ENCODE measurements at regions not wholly inside any gene's neighbourhood (a gene's known extent, or its start where the extent isn't known, plus 50 kb on each side); places are given as distances from the start of the nearest gene placed in this dataset.

DNA sequence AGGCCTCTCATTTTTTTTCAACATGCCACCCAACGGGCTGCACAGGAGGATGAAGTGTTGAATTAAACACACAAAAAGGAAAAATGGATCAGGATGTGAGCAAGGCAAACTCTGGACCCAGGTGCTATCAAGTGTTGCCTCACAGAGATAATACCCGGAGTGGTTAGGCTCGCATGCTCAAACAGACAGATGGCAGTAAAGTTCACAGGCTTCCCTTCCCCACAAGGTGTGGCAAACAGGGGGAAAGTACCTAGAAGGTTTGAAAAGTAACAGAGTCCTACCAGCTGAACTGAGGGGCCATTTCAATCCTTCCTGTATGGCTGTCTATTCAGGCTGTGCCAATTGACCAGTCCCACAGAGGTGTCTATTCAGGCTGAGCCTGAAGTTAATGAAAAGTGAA, 123.9 kb upstream of the GC start:
- Histone ChIP-seq H3K23ac (ENCODE audit: insufficient read length) (no peak overlapping the region), H3K4me2 (ENCODE audit: insufficient read depth in 1 of 2, low read depth in 2 of 2, low read length in 2 of 2) (no peak overlapping the region), H3K4me3 (ENCODE audit: extremely low read depth in 1 of 4, insufficient read depth in 2 of 4, low read depth in 3 of 4, low read length in 4 of 4) (no peak overlapping the region), H2BK20ac (ENCODE audit: low read length) (no peak overlapping the region), H4K8ac (ENCODE audit: extremely low read depth, insufficient read depth, low read length) (no peak overlapping the region), H3K9ac (replicated peaks in 1 of 4; ENCODE audit: extremely low read depth in 1 of 4, low read depth in 3 of 4, low read length in 3 of 4) (no peak overlapping the region), H2BK15ac (ENCODE audit: low read length) (no peak overlapping the region), H2BK120ac (replicated peaks; ENCODE audit: low read depth, low read length) (no peak overlapping the region), H3K79me1 (ENCODE audit: low read depth, low read length) (no peaks in the 10 kb centered on the region), H4K20me1 (replicated peaks in 1 of 2; ENCODE audit: control insufficient read depth in 1 of 2, insufficient read depth in 2 of 2, low read length in 2 of 2) (no peaks in the 10 kb centered on the region), H2BK12ac (ENCODE audit: low read depth, low read length) (no peak overlapping the region), H3K36me3 (ENCODE audit: control insufficient read depth in 2 of 4, insufficient read depth in 4 of 4, low read length in 3 of 4) (peaks cover 0 to 4% (median 0%) of the 10 kb centered on the region in 4 experiments; a peak in 2 of 8 replicates), H2BK5ac (ENCODE audit: low read depth, low read length) (no peak overlapping the region), H3K18ac (ENCODE audit: extremely low read depth, low read length) (no peak overlapping the region), H3K4ac (replicated peaks; ENCODE audit: insufficient read length, low read depth, low read length) (no peak overlapping the region), H2AK5ac (ENCODE audit: low read depth, low read length) (no peak overlapping the region), H3K9me3 (ENCODE audit: insufficient read depth in 2 of 2, low read depth in 1 of 2, low read length in 1 of 2) (peaks cover 8 to 11% of the 10 kb centered on the region in 2 experiments; a peak in 3 of 4 replicates), H3K14ac (ENCODE audit: insufficient read length) (no peak overlapping the region), H2AFZ (ENCODE audit: low read length) (no peak overlapping the region), H3K27me3 (replicated peaks in 1 of 4; ENCODE audit: control insufficient read depth in 3 of 4, extremely low read depth in 1 of 4, insufficient read depth in 3 of 4, low read length in 3 of 4) (no peaks in the 10 kb centered on the region), H4K91ac (replicated peaks; ENCODE audit: insufficient read length, low read length) (no peak overlapping the region), H3K23me2 (ENCODE audit: low read depth, low read length) (no peaks in the 10 kb centered on the region), H4K5ac (ENCODE audit: insufficient read length, low read depth, low read length) (no peak overlapping the region), H3K79me2 (ENCODE audit: control insufficient read depth in 1 of 2, insufficient read depth in 2 of 2, low read length in 2 of 2) (no peaks in the 10 kb centered on the region), H3K27ac (ENCODE audit: low read depth, low read length) (no peak overlapping the region), H3K56ac (replicated peaks; ENCODE audit: insufficient read length, low read depth, low read length) (no peak overlapping the region), H3K4me1 (replicated peaks in 1 of 4; ENCODE audit: control insufficient read depth in 3 of 4, insufficient read depth in 4 of 4, low read length in 3 of 4) (no peaks in the 10 kb centered on the region)
- 94% methylated on average over 3 of the region's 3 CpGs; no CpG with 5 or more reads in 1 of the 2 experiments for WGBS, 2 experiments (ENCODE audit: extremely low coverage in 1 of 2, insufficient coverage in 1 of 2, insufficient read length in 1 of 2, insufficient replicate concordance in 2 of 2, low coverage in 1 of 2, low lambda C conversion rate in 2 of 2, missing lambda C conversion rate in 1 of 2)
- CTCF ChIA-PET (ENCODE audit: partially characterized antibody) = interaction anchor here (0.9 kb wide), 1 partner anchor 50 kb away, joined by 5 read pairs; no protein-coding TSS in a partner anchor
- POLR2A ChIA-PET (ENCODE audit: partially characterized antibody) = no interaction called here
- FAIRE-seq (no peak), DNase-seq (ENCODE audit: low read depth in 1 of 2, low spot score in 2 of 2) (no peak)
- no peak for TF ChIP-seq TCF12 (IDR thresholded peaks at IDR 0.05; ENCODE audit: low read depth, low read length)
- no peak for TF ChIP-seq SP4 (IDR thresholded peaks at IDR 0.05; ENCODE audit: low read length)
- TF ChIP-seq BRCA1 (IDR thresholded peaks at IDR 0.05; ENCODE audit: low read depth, low read length) = no peak
- TF ChIP-seq NANOG (IDR thresholded peaks at IDR 0.05; ENCODE audit: insufficient read depth, low read depth, low read length, poor library complexity, severe bottlenecking) = no peak
- no peak for TF ChIP-seq JUN (IDR thresholded peaks at IDR 0.05; ENCODE audit: low read depth, low read length)
- TF ChIP-seq KDM4A (IDR thresholded peaks at IDR 0.05; ENCODE audit: low read depth, low read length, severe bottlenecking) = no peak
- TF ChIP-seq RFX5 (IDR thresholded peaks at IDR 0.05; ENCODE audit: borderline replicate concordance, low read depth, low read length) = no peak
- TF ChIP-seq TAF1 (IDR thresholded peaks at IDR 0.05; ENCODE audit: low read depth, low read length) = no peak
- no peak for TF ChIP-seq RAD21 (IDR thresholded peaks at IDR 0.05 in 1 of 2, conservative IDR thresholded peaks at IDR 0.05 in 1 of 2; ENCODE audit: low read depth in 2 of 2, low read length in 2 of 2)
- TF ChIP-seq CEBPB (IDR thresholded peaks at IDR 0.05; ENCODE audit: low read depth, low read length) = no peak
- TF ChIP-seq TAF7 (optimal IDR thresholded peaks at IDR 0.05; ENCODE audit: borderline replicate concordance, low read depth, low read length) = no peak
- TF ChIP-seq CTBP2 (IDR thresholded peaks at IDR 0.05; ENCODE audit: borderline replicate concordance, insufficient read depth, insufficient read length, low read length) = no peak
- no peak for TF ChIP-seq EGR1 (IDR thresholded peaks at IDR 0.05; ENCODE audit: borderline replicate concordance, low read depth, low read length)
- no peak for TF ChIP-seq BACH1 (IDR thresholded peaks at IDR 0.05; ENCODE audit: low read length)
- TF ChIP-seq CBX8 (IDR thresholded peaks at IDR 0.05; ENCODE audit: borderline replicate concordance, low read depth, low read length) = no peak
- TF ChIP-seq KDM5A (IDR thresholded peaks at IDR 0.05; ENCODE audit: low read length) = no peak
